Fibroblast of skin of right quadriceps (primary cell): ENCODE measurements at regions not wholly inside any gene's neighbourhood (a gene's known extent, or its start where the extent isn't known, plus 50 kb on each side); places are given as distances from the start of the nearest gene placed in this dataset.

Experiments used
- DNase-seq: peaks from one replicate; pipeline ENCODE4 v3.0.0-alpha.2; 2013

GRCh38 chr15:38046257-38047051, 112.0 kb downstream of the TMCO5A start:
- DNase-seq: peak; percentile 55

GRCh38 chr15:38048001-38048455, 113.6 kb downstream of the TMCO5A start:
- DNase-seq: no peak

- no peak for DNase-seq
Observed at GRCh38 chr15:38049891-38050290, 115.5 kb downstream of the TMCO5A start.

- peak; percentile 79 for DNase-seq
Observed at GRCh38 chr15:38050529-38051448, 116.3 kb downstream of the TMCO5A start.

GRCh38 chr15:38053205-38053604, 118.8 kb downstream of the TMCO5A start:
- DNase-seq: no peak

- no peak for DNase-seq
Observed at GRCh38 chr15:38053776-38054175, 119.3 kb downstream of the TMCO5A start.

- DNase-seq: peak; percentile 67
Observed at GRCh38 chr15:38054488-38054887, 120.0 kb downstream of the TMCO5A start.

GRCh38 chr15:38058596-38059075, 124.2 kb downstream of the TMCO5A start:
- no peak for DNase-seq

- peak; percentile 82 for DNase-seq
Observed at GRCh38 chr15:38059665-38060064, 125.2 kb downstream of the TMCO5A start.

GRCh38 chr15:38061856-38062649, 127.6 kb downstream of the TMCO5A start:
- DNase-seq: no peak

GRCh38 chr15:38062696-38063095, 128.3 kb downstream of the TMCO5A start:
- peak; percentile 57 for DNase-seq

GRCh38 chr15:38065721-38066345, 131.4 kb downstream of the TMCO5A start:
- DNase-seq: no peak

- DNase-seq: no peak
Observed at GRCh38 chr15:38066612-38067011, 132.2 kb downstream of the TMCO5A start.

GRCh38 chr15:38068626-38069391, 134.4 kb downstream of the TMCO5A start:
- peak; percentile 90 for DNase-seq

GRCh38 chr15:38069511-38070011, 135.1 kb downstream of the TMCO5A start:
- DNase-seq: peak; percentile 85

- DNase-seq: no peak
Observed at GRCh38 chr15:38070778-38071177, 136.3 kb downstream of the TMCO5A start.

- no peak for DNase-seq
Observed at GRCh38 chr15:38071211-38071972, 137.0 kb downstream of the TMCO5A start.

- DNase-seq: no peak
Observed at GRCh38 chr15:38072007-38072347, 137.5 kb downstream of the TMCO5A start.

GRCh38 chr15:38072348-38073177, 138.1 kb downstream of the TMCO5A start:
- peak; percentile 78 for DNase-seq
